GM12878 (cell line): ENCODE measurements at regions not wholly inside any gene's neighbourhood (a gene's known extent, or its start where the extent isn't known, plus 50 kb on each side); places are given as distances from the start of the nearest gene placed in this dataset.

Experiments
- ATAC-seq: fragments of 200-7000 bp; cut with Tn5 transposase; 3 replicates; pipeline ENCODE4 v1.9.1; 2020; ENCODE audit warnings: mild to moderate bottlenecking, moderate library complexity
- BruUV-seq: library from RNA; stranded (reverse); fragments of 400-500 nt; replicated peaks from 2 replicates; lab custom pipeline; 2021; lab: Mats Ljungman, UMichigan
- CTCF ChIA-PET: fragments of 300-600 bp; sonication (Branson Sonifier 250); formaldehyde crosslinking; extraction: SDS; loops from one replicate; lab custom pipeline; 2021; ENCODE audit warnings: inconsistent platforms; lab: Yijun Ruan, JAX
- POLR2A ChIA-PET: fragments of 350-600 bp; formaldehyde crosslinking; extraction: SDS; loops from one replicate; lab custom pipeline; 2021; ENCODE audit warnings: inconsistent platforms; lab: Charles Lee
- RAD21 ChIA-PET: fragments of 300-600 bp; sonication (Branson Sonifier 250); formaldehyde crosslinking; loops from one replicate; lab custom pipeline; 2023; ENCODE audit warnings: antibody characterized with exemption; ENCODE audit not compliant: unreplicated experiment; lab: Charles Lee
- SMC1A ChIA-PET: fragments of 300-600 bp; sonication (Branson Sonifier 250); formaldehyde crosslinking; loops from one replicate; lab custom pipeline; 2023; ENCODE audit not compliant: unreplicated experiment, uncharacterized antibody; lab: Charles Lee
- DNase-seq: peaks from one replicate; pipeline ENCODE4 v3.0.0-alpha.2; 2011; ENCODE audit warnings: low read depth, low spot score
- FAIRE-seq: peaks from 3 replicates; lab custom pipeline; 2011; peaks lifted over from hg19 to GRCh38; lab: Jason Lieb, UNC
- H2AFZ ChIP-seq: 2 replicates; pipeline ENCODE4 v1.6.0; 2011; ENCODE audit warnings: low read depth, low read length, control low read depth; ENCODE audit not compliant: control insufficient read depth
- H3K27ac ChIP-seq: 2 replicates; pipeline ENCODE4 v1.5.1; 2011; ENCODE audit warnings: control low read depth; ENCODE audit not compliant: control insufficient read depth, insufficient read depth
- H3K27me3 ChIP-seq, 2 experiments: replicated peaks in 1 of 2; 2 replicates each; pipeline versions ENCODE4 v1.6.0 to v1.6.1; 2011; ENCODE audit warnings: low read length in 1 of 2; ENCODE audit not compliant: control insufficient read depth in 2 of 2, insufficient read depth in 2 of 2
- H3K36me3 ChIP-seq, 2 experiments: 2 replicates each; pipeline ENCODE4 v1.5.1; 2011; ENCODE audit warnings: low read length in 1 of 2; ENCODE audit not compliant: control insufficient read depth in 2 of 2, insufficient read depth in 2 of 2
- H3K4me1 ChIP-seq: 2 replicates; pipeline ENCODE4 v1.6.1; 2011; ENCODE audit warnings: mild to moderate bottlenecking, low read length, moderate library complexity, mixed read lengths; ENCODE audit not compliant: control insufficient read depth, insufficient read depth
- H3K4me2 ChIP-seq: 2 replicates; pipeline ENCODE4 v1.6.0; 2011; ENCODE audit warnings: control low read depth; ENCODE audit not compliant: control insufficient read depth, insufficient read depth
- H3K4me3 ChIP-seq: fragments of 200-600 bp; sonication (generic); 2 replicates; pipeline ENCODE4 v1.5.1; 2016
- H3K79me2 ChIP-seq: 2 replicates; pipeline ENCODE4 v1.6.0; 2011; ENCODE audit warnings: low read length; ENCODE audit not compliant: control insufficient read depth, insufficient read depth
- H3K9ac ChIP-seq: 2 replicates; pipeline ENCODE4 v1.8.0; 2011; ENCODE audit warnings: low read length, control low read depth, mixed read lengths; ENCODE audit not compliant: control insufficient read depth, insufficient read depth
- H3K9me3 ChIP-seq: replicated peaks from 3 replicates; pipeline ENCODE4 v1.5.1; 2011; ENCODE audit warnings: mild to moderate bottlenecking, low read length; ENCODE audit not compliant: control insufficient read depth, insufficient read depth
- H4K20me1 ChIP-seq: 2 replicates; pipeline ENCODE4 v1.6.0; 2011; ENCODE audit not compliant: control insufficient read depth, insufficient read depth
- ASH2L ChIP-seq: fragments of 300-600, 200-600 bp; sonication (generic); IDR thresholded peaks from 2 replicates; pipeline ENCODE4 v1.6.1; 2017; ENCODE audit warnings: low read depth, mild to moderate bottlenecking, borderline replicate concordance
- BMI1 ChIP-seq: fragments of 450-650 bp; IDR thresholded peaks from 2 replicates; pipeline ENCODE4 v1.6.1; 2016; ENCODE audit warnings: mild to moderate bottlenecking, moderate library complexity, borderline replicate concordance
- FOXM1 ChIP-seq: IDR thresholded peaks from 2 replicates; pipeline ENCODE4 v1.6.1; 2012; ENCODE audit warnings: low read depth, mild to moderate bottlenecking, inconsistent platforms, low read length, moderate library complexity
- HDAC2 ChIP-seq: fragments of 200-600 bp; sonication (generic); IDR thresholded peaks from 2 replicates; pipeline ENCODE4 v1.6.1; 2017
- LARP7 ChIP-seq: fragments of 450-650 bp; IDR thresholded peaks from 2 replicates; pipeline ENCODE4 v1.6.1; 2017; ENCODE audit warnings: mild to moderate bottlenecking
- MLLT1 ChIP-seq: fragments of 450-650 bp; IDR thresholded peaks from 2 replicates; pipeline ENCODE4 v1.6.1; 2016; ENCODE audit warnings: mild to moderate bottlenecking
- MXI1 ChIP-seq: fragments of 150-350 bp; IDR thresholded peaks from 2 replicates; pipeline ENCODE4 v1.6.1; 2011; ENCODE audit warnings: low read depth, mild to moderate bottlenecking, inconsistent platforms, low read length, improper control_type of control experiment
- NR2C2 ChIP-seq: IDR thresholded peaks from 2 replicates; pipeline ENCODE4 v1.6.1; 2011; ENCODE audit warnings: borderline replicate concordance, low read depth; ENCODE audit not compliant: control insufficient read depth, insufficient read length
- PAX5 ChIP-seq: IDR thresholded peaks from 2 replicates; pipeline ENCODE4 v1.6.1; 2011; ENCODE audit warnings: low read depth, low read length, borderline replicate concordance
- ZBTB40 ChIP-seq: fragments of 450-650 bp; IDR thresholded peaks from 2 replicates; pipeline ENCODE4 v1.6.1; 2016; ENCODE audit warnings: mild to moderate bottlenecking, moderate library complexity, borderline replicate concordance
- ZNF384 ChIP-seq: IDR thresholded peaks from 2 replicates; pipeline ENCODE4 v1.6.1; 2012; ENCODE audit warnings: low read depth, mild to moderate bottlenecking, low read length, improper control_type of control experiment, borderline replicate concordance
- WGBS: methylation state at CpG from one replicate; pipeline ENCODE4 v1.1.6; 2016; ENCODE audit warnings: low lambda C conversion rate; ENCODE audit not compliant: insufficient replicate concordance, insufficient coverage; ENCODE audit errors: missing lambda C conversion rate; 5-methylcytosine and 5-hydroxymethylcytosine counted together
- in situ Hi-C: fragments of 300-500 bp; cut with MboI; formaldehyde crosslinking; loops from 9 replicates; pipeline ENCODE4 v1.14.3; 2018; ENCODE audit warnings: mixed read lengths
- intact Hi-C: fragments of 100-400 bp; cut with micrococcal nuclease; formaldehyde crosslinking; loops from one replicate; pipeline ENCODE4 v1.14.2; 2022; ENCODE audit not compliant: unreplicated experiment

- Histone ChIP-seq H3K27me3 (no peaks in the 10 kb centered on the region), H3K9ac (no peak overlapping the region)
- intact Hi-C loops = no loop called here
- no peak for ATAC-seq
- no peak for TF ChIP-seq MLLT1
- no peak for TF ChIP-seq PAX5
- TF ChIP-seq LARP7 = no peak
- no peak for TF ChIP-seq NR2C2
- TF ChIP-seq MXI1 = no peak
- TF ChIP-seq HDAC2 = no peak
- no peak for TF ChIP-seq ASH2L
- TF ChIP-seq BMI1 = no peak
- no peak for TF ChIP-seq FOXM1
- TF ChIP-seq ZNF384 = no peak
- TF ChIP-seq ZBTB40 = no peak
- TF ChIP-seq, all 136 proteins: peak for 0
- no peak overlapping the region for H3K4me3 ChIP-seq
- no TSS peak for BruUV-seq
- SMC1A ChIA-PET = no interaction called here
- CTCF ChIA-PET = no interaction called here
- 0% methylated on average over 3 of the region's 3 CpGs for WGBS
- H3K36me3 ChIP-seq = no peaks in the 10 kb centered on the region
- no peak for DNase-seq
- H3K4me1 ChIP-seq = no peaks in the 10 kb centered on the region
- H3K27ac ChIP-seq = no peak overlapping the region
- POLR2A ChIA-PET = no interaction called here
- H4K20me1 ChIP-seq = no peaks in the 10 kb centered on the region
- no peak overlapping the region for H2AFZ ChIP-seq
- RAD21 ChIA-PET = no interaction called here
- no peaks in the 10 kb centered on the region for H3K9me3 ChIP-seq
- in situ Hi-C loops = no loop called here
- no peaks in the 10 kb centered on the region for H3K79me2 ChIP-seq
- no peak overlapping the region for H3K4me2 ChIP-seq
- FAIRE-seq = no peak
These were observed 202.6 kb downstream of the C7orf25 start for GRCh38 chr7:42709284-42709683.
